ENCODE measurements at regions not wholly inside any gene's neighbourhood (a gene's known extent, or its start where the extent isn't known, plus 50 kb on each side); places are given as distances from the start of the nearest gene placed in this dataset.

DNA sequence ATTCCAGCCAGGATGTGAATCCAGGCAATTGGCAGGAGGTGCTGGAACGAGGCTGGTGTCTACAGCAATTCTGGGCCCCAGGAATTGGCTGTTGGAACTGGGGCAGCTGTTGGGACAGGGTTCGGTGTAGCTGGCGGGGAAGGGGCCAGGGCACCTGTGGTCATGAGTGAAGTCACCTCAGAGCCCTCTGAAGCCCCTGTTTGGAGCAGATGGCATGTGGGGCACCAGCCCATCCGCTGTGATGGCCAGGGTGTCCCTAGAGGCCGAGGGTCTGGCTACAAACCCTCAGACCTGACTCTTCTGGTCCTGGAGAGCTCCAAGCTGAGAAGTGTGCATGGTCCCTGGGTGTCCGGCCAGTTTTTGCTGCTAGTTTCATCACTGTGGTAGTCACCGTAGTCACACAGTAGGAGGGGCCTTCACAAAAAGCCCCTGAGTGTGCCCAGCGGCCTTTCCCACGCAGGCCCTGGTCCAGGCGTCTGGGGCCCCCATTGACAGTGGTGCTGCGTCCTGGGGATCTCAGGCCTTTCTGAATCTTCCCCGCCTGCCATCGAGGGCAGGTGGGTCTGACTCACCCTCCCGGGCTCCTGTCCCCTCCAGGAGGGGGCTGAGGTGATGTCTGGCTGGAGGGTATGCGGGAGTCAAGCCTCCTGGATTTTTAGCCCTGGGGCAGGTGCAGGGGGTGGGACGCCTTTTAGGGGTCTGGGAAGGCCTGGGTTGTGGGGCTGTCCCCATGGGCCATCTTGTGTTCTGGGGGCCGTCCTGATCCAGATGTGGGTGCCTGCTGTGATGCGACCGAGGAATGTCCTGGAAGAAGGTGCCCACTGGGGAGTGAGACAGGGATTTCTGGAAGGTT lies 368.0 kb downstream of the TMEM121 start:
- H3K4me3 ChIP-seq (ENCODE audit: control extremely low read depth in 1 of 5, extremely low read depth in 1 of 5, insufficient read depth in 1 of 5, low read depth in 2 of 5, low read length in 4 of 5): peak overlapping the region in 3 of 5 experiments; percentile 5 to 38 (median 11)
- H4K20me1 ChIP-seq (ENCODE audit: control insufficient read depth, insufficient read depth, low read length, poor library complexity, severe bottlenecking): no peaks in the 10 kb centered on the region
- no CpG with 5 or more reads among the region's 19 CpGs for WGBS (ENCODE audit: insufficient coverage)
- Mint-ChIP-seq H3K4me3 (peak overlapping the region; percentile 71), H3K9me3 (ENCODE audit: insufficient read depth) (no peaks in the 10 kb centered on the region), H3K4me1 (peaks cover 10% of the 10 kb centered on the region), H3K27me3 (no peaks in the 10 kb centered on the region), H3K27ac (peak overlapping the region; percentile 77)
- TF ChIP-seq, protein P1, sequence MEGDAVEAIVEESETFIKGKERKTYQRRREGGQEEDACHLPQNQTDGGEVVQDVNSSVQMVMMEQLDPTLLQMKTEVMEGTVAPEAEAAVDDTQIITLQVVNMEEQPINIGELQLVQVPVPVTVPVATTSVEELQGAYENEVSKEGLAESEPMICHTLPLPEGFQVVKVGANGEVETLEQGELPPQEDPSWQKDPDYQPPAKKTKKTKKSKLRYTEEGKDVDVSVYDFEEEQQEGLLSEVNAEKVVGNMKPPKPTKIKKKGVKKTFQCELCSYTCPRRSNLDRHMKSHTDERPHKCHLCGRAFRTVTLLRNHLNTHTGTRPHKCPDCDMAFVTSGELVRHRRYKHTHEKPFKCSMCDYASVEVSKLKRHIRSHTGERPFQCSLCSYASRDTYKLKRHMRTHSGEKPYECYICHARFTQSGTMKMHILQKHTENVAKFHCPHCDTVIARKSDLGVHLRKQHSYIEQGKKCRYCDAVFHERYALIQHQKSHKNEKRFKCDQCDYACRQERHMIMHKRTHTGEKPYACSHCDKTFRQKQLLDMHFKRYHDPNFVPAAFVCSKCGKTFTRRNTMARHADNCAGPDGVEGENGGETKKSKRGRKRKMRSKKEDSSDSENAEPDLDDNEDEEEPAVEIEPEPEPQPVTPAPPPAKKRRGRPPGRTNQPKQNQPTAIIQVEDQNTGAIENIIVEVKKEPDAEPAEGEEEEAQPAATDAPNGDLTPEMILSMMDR (IDR thresholded peaks at IDR 0.05): no peak
- no peak for TF ChIP-seq EZH2 (IDR thresholded peaks at IDR 0.05; ENCODE audit: borderline replicate concordance, insufficient read depth, low read depth, low read length, poor library complexity, severe bottlenecking)
- H3K4me2 ChIP-seq (replicated peaks; ENCODE audit: low read depth, low read length, poor library complexity, severe bottlenecking): peak overlapping the region; percentile 15
- no peaks in the 10 kb centered on the region for H3K27me3 ChIP-seq (replicated peaks in 1 of 4; ENCODE audit: control extremely low read depth in 1 of 4, control insufficient read depth in 3 of 4, insufficient read depth in 4 of 4, low read length in 3 of 4)
- H2AFZ ChIP-seq (ENCODE audit: insufficient read depth, low read depth, low read length, poor library complexity, severe bottlenecking): no peak overlapping the region
- H3K9ac ChIP-seq (ENCODE audit: low read length): no peak overlapping the region
- DNase-seq: no peak
- H3K4me1 ChIP-seq (ENCODE audit: control insufficient read depth in 2 of 2, insufficient read depth in 2 of 2, low read length in 2 of 2): no peaks in the 10 kb centered on the region
- no peaks in the 10 kb centered on the region for H3K36me3 ChIP-seq (replicated peaks in 1 of 2; ENCODE audit: control extremely low read depth in 1 of 2, control insufficient read depth in 1 of 2, extremely low read depth in 1 of 2, insufficient read depth in 2 of 2, low read length in 1 of 2)
- H3K27ac ChIP-seq (ENCODE audit: low read length in 2 of 2): no peak overlapping the region
- H3K9me3 ChIP-seq (ENCODE audit: control extremely low read depth in 1 of 3, control insufficient read depth in 2 of 3, insufficient read depth in 1 of 3, low read length in 2 of 3): no peaks in the 10 kb centered on the region
- ChIA-PET POLR2A (no interaction called here), CTCF (no interaction called here)
- intact Hi-C loops (cut with micrococcal nuclease): no loop called here
- no peak for ATAC-seq (ENCODE audit: low read depth)
- peaks cover 12% of the 10 kb centered on the region for H3K79me2 ChIP-seq (ENCODE audit: control insufficient read depth, insufficient read depth, low read length)
